Lower lobe of right lung (tissue), 2 donors: ENCODE measurements at regions not wholly inside any gene's neighbourhood (a gene's known extent, or its start where the extent isn't known, plus 50 kb on each side); places are given as distances from the start of the nearest gene placed in this dataset.

ENCODE experiments used
- ATAC-seq, 2 donors: fragments of 200-7000 bp; cut with Tn5 transposase; one replicate each; pipeline ENCODE4 v1.9.1; 2020 to 2022; ENCODE audit warnings: mild to moderate bottlenecking in 2 of 2, moderate library complexity in 2 of 2
- DNase-seq: peaks from one replicate; pipeline ENCODE4 v3.0.0-alpha.2; 2020
- H3K27ac ChIP-seq: fragments of 200-600 bp; one replicate; pipeline ENCODE4 v1.8.0; 2022
- H3K27me3 ChIP-seq: fragments of 200-600 bp; one replicate; pipeline ENCODE4 v1.8.0; 2022; ENCODE audit warnings: low read depth
- H3K36me3 ChIP-seq: fragments of 200-600 bp; one replicate; pipeline ENCODE4 v1.8.0; 2022; ENCODE audit warnings: mild to moderate bottlenecking
- H3K4me1 ChIP-seq: fragments of 200-600 bp; one replicate; pipeline ENCODE4 v1.8.0; 2022
- H3K4me3 ChIP-seq: fragments of 200-600 bp; one replicate; pipeline ENCODE4 v1.8.0; 2022; ENCODE audit warnings: mild to moderate bottlenecking
- H3K9me3 ChIP-seq: fragments of 200-600 bp; one replicate; pipeline ENCODE4 v1.8.0; 2022
- intact Hi-C: fragments of 100-400 bp; cut with DNase I; formaldehyde crosslinking; loops from one replicate; pipeline ENCODE4 v1.11.0; 2022
- TF ChIP-seq, protein P1 (sequence below): fragments of 200-600 bp; IDR thresholded peaks from one replicate; pipeline ENCODE4 v1.8.0; 2022; ENCODE audit warnings: antibody characterized with exemption, mild to moderate bottlenecking
- donor health status: DM: no; HTN: yes; CAD: no; lungs with severe emphysema.

DNA sequence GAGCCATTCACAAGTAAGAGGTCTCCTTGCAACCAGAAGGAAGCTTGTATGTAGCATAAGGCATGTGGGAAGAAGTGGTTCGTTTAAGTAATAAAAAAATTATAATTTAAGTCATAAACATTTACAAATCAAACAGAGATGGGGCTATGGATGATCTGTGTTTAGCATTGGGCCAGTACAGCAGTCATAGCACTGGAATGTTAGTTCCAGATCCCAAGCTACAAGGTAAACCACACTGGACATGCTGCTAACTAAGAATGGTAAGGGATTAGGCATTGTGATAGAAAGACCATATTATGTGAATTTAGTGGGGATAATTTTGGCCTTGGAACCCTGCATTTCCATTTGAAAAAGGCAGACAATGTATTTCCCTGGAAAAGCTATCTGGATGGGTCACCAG lies 170.4 kb upstream of the KCNN2 start:
- Histone ChIP-seq H3K27me3 (no peaks in the 10 kb centered on the region), H3K9me3 (no peaks in the 10 kb centered on the region), H3K27ac (no peak overlapping the region), H3K4me3 (no peak overlapping the region), H3K4me1 (no peaks in the 10 kb centered on the region), H3K36me3 (no peaks in the 10 kb centered on the region)
- intact Hi-C loops = no loop called here
- ATAC-seq = no peak
- TF ChIP-seq, protein P1, sequence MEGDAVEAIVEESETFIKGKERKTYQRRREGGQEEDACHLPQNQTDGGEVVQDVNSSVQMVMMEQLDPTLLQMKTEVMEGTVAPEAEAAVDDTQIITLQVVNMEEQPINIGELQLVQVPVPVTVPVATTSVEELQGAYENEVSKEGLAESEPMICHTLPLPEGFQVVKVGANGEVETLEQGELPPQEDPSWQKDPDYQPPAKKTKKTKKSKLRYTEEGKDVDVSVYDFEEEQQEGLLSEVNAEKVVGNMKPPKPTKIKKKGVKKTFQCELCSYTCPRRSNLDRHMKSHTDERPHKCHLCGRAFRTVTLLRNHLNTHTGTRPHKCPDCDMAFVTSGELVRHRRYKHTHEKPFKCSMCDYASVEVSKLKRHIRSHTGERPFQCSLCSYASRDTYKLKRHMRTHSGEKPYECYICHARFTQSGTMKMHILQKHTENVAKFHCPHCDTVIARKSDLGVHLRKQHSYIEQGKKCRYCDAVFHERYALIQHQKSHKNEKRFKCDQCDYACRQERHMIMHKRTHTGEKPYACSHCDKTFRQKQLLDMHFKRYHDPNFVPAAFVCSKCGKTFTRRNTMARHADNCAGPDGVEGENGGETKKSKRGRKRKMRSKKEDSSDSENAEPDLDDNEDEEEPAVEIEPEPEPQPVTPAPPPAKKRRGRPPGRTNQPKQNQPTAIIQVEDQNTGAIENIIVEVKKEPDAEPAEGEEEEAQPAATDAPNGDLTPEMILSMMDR = no peak
- no peak for DNase-seq

- no peaks in the 10 kb centered on the region for H3K36me3 ChIP-seq
- no peak overlapping the region for H3K27ac ChIP-seq
- H3K4me1 ChIP-seq = no peaks in the 10 kb centered on the region
- TF ChIP-seq, protein P1 = no peak
- intact Hi-C loops = no loop called here
- no peak overlapping the region for H3K4me3 ChIP-seq
- no peak for ATAC-seq
- H3K9me3 ChIP-seq = no peaks in the 10 kb centered on the region
- no peaks in the 10 kb centered on the region for H3K27me3 ChIP-seq
- no peak for DNase-seq
Measured at GRCh38 chr5:114192108-114192507, 169.8 kb upstream of the KCNN2 start.

DNA sequence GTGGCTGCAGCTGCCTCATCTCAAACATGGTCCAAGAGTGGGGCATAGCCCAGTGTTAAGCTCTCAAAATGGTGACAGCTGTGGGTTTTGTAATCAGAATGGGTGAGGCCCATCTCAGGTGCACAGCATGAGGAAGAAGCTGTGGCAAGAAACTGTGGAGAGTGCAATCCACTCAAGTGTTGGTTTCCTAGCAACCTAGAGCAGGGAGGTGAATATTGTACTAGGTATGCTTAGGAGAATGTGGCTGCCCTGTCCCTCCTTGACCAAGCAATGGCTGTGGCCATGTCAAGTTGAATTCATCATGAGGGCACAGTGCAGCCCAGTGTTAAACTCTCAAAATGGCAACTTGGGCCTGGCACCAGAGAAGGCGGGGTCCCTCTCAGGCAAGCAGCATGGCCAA lies 160.5 kb upstream of the KCNN2 start:
- peaks cover 9% of the 10 kb centered on the region for H3K9me3 ChIP-seq
- TF ChIP-seq, protein P1 = no peak
- no peaks in the 10 kb centered on the region for H3K4me1 ChIP-seq
- no peaks in the 10 kb centered on the region for H3K36me3 ChIP-seq
- DNase-seq = no peak
- no peak overlapping the region for H3K27ac ChIP-seq
- no peak overlapping the region for H3K4me3 ChIP-seq
- H3K27me3 ChIP-seq = no peaks in the 10 kb centered on the region
- intact Hi-C loops = no loop called here
- peak; percentile 36 to 87 for ATAC-seq

DNA sequence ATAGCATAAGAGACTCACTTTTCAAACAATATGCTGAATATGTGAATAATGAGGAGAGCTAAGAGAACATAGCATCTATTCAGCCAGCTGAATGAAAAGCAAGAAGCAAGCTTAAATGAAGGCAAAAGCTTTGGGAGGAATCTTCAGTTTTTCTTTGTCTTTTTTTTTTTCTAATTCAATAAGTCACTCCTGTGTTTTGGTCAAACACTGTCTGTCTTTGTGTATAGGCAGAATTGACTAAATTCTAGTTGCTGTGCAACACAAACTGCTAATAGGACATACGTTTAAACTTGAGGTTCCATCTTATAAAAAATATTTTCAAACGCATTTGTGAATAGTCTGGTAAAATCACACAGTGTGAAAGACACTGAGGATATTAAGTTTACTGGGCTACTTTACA lies 156.9 kb upstream of the KCNN2 start:
- ATAC-seq = no peak
- H3K27me3 ChIP-seq = no peaks in the 10 kb centered on the region
- intact Hi-C loops = no loop called here

DNA sequence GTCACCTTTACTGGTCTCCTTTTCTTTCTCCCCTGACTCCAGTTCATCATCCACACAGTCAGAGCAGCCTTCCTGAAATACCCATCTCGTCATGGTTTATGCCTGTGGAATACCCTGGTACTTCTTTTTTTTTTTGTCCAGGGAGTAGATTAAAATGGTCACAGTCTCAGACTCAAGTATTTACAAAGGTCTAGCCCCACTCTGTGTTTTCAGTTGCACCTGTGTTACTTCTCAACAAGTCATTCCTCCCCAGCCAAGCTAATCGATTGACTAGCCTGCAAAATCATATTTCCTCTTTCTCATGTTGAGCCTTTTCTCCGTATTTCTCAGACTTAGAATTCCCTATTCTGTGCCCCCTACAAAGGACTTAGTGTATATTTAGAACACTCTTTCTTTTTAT lies 155.2 kb upstream of the KCNN2 start:
- H3K4me3 ChIP-seq = no peak overlapping the region
- no peaks in the 10 kb centered on the region for H3K9me3 ChIP-seq
- H3K27ac ChIP-seq = no peak overlapping the region
- no peak for ATAC-seq
- TF ChIP-seq, protein P1 = no peak
- intact Hi-C loops = no loop called here
- no peaks in the 10 kb centered on the region for H3K36me3 ChIP-seq
- H3K4me1 ChIP-seq = no peaks in the 10 kb centered on the region
- no peaks in the 10 kb centered on the region for H3K27me3 ChIP-seq
- DNase-seq = no peak

More for the DNA sequence above, 156.9 kb upstream of the KCNN2 start:
- H3K9me3 ChIP-seq = peaks cover 8% of the 10 kb centered on the region
- no peaks in the 10 kb centered on the region for H3K4me1 ChIP-seq
- H3K27ac ChIP-seq = no peak overlapping the region
- DNase-seq = no peak
- no peak overlapping the region for H3K4me3 ChIP-seq
- no peaks in the 10 kb centered on the region for H3K36me3 ChIP-seq
- TF ChIP-seq, protein P1 = no peak

- no peak for DNase-seq
- H3K27ac ChIP-seq = no peak overlapping the region
Measured at GRCh38 chr5:114207615-114208014, 154.3 kb upstream of the KCNN2 start.

More at GRCh38 chr5:114207615-114208014, 154.3 kb upstream of the KCNN2 start:
- no peak for ATAC-seq
- H3K27me3 ChIP-seq = no peaks in the 10 kb centered on the region
- no peaks in the 10 kb centered on the region for H3K4me1 ChIP-seq
- no peaks in the 10 kb centered on the region for H3K9me3 ChIP-seq
- TF ChIP-seq, protein P1 = no peak
- H3K36me3 ChIP-seq = no peaks in the 10 kb centered on the region
- intact Hi-C loops = no loop called here
- H3K4me3 ChIP-seq = no peak overlapping the region
